ENCODE measurements at regions not wholly inside any gene's neighbourhood (a gene's known extent, or its start where the extent isn't known, plus 50 kb on each side); places are given as distances from the start of the nearest gene placed in this dataset.
A peak's percentile ranks its signal among the peaks of the same experiment; 100 is the strongest.

GRCh38 chr2:220072669-220073220 lies 445.3 kb downstream of the SLC4A3 start:
- Histone ChIP-seq H3K36me3 (ENCODE audit: insufficient read depth, low read length) (no peaks in the 10 kb centered on the region), H3K27me3 (ENCODE audit: insufficient read depth, low read length) (no peaks in the 10 kb centered on the region), H3K4me2 (ENCODE audit: low read length) (no peak overlapping the region), H2AFZ (ENCODE audit: low read depth, low read length) (no peak overlapping the region), H3K4me3 (ENCODE audit: insufficient read depth, low read depth, low read length) (no peak overlapping the region), H3K9me3 (ENCODE audit: insufficient read depth, low read depth, low read length) (no peaks in the 10 kb centered on the region), H3K9ac (ENCODE audit: low read length) (no peak overlapping the region), H3K79me2 (ENCODE audit: insufficient read depth, low read length) (no peaks in the 10 kb centered on the region), H3K4me1 (ENCODE audit: insufficient read depth, low read length) (peaks cover 9% of the 10 kb centered on the region), H3K27ac (ENCODE audit: low read depth, low read length) (no peak overlapping the region), H4K20me1 (ENCODE audit: insufficient read depth, low read length) (no peaks in the 10 kb centered on the region)
- Mint-ChIP-seq H3K9me3 (ENCODE audit: unreplicated experiment) (no peaks in the 10 kb centered on the region), H3K36me3 (ENCODE audit: low read depth, unreplicated experiment) (no peaks in the 10 kb centered on the region), H3K27me3 (ENCODE audit: low read depth, unreplicated experiment) (no peaks in the 10 kb centered on the region), H3K27ac (ENCODE audit: unreplicated experiment) (no peak overlapping the region), H3K4me3 (ENCODE audit: unreplicated experiment) (no peak overlapping the region), H3K4me1 (ENCODE audit: low read depth, unreplicated experiment) (peaks cover 6% of the 10 kb centered on the region)
- FAIRE-seq: no peak
- no peak for TF ChIP-seq EZH2 (IDR thresholded peaks at IDR 0.05; ENCODE audit: insufficient read depth, low read length)
- DNase-seq (ENCODE audit: low read depth): no peak

GRCh38 chr2:220075835-220076234 lies 448.4 kb downstream of the SLC4A3 start:
- DNase-seq (ENCODE audit: low read depth) (no peak), FAIRE-seq (no peak)
- Histone ChIP-seq H3K27me3 (ENCODE audit: insufficient read depth, low read length) (no peaks in the 10 kb centered on the region), H2AFZ (ENCODE audit: low read depth, low read length) (no peak overlapping the region), H4K20me1 (ENCODE audit: insufficient read depth, low read length) (no peaks in the 10 kb centered on the region), H3K4me2 (ENCODE audit: low read length) (no peak overlapping the region), H3K36me3 (ENCODE audit: insufficient read depth, low read length) (no peaks in the 10 kb centered on the region), H3K4me1 (ENCODE audit: insufficient read depth, low read length) (peaks cover 17% of the 10 kb centered on the region), H3K27ac (ENCODE audit: low read depth, low read length) (no peak overlapping the region), H3K9me3 (ENCODE audit: insufficient read depth, low read depth, low read length) (no peaks in the 10 kb centered on the region), H3K9ac (ENCODE audit: low read length) (no peak overlapping the region), H3K4me3 (ENCODE audit: insufficient read depth, low read depth, low read length) (no peak overlapping the region), H3K79me2 (ENCODE audit: insufficient read depth, low read length) (no peaks in the 10 kb centered on the region)
- Mint-ChIP-seq H3K36me3 (ENCODE audit: low read depth, unreplicated experiment) (no peaks in the 10 kb centered on the region), H3K4me1 (ENCODE audit: low read depth, unreplicated experiment) (peaks cover 3% of the 10 kb centered on the region), H3K27me3 (ENCODE audit: low read depth, unreplicated experiment) (no peaks in the 10 kb centered on the region), H3K27ac (ENCODE audit: unreplicated experiment) (no peak overlapping the region), H3K9me3 (ENCODE audit: unreplicated experiment) (no peaks in the 10 kb centered on the region), H3K4me3 (ENCODE audit: unreplicated experiment) (no peak overlapping the region)
- TF ChIP-seq CTCF (IDR thresholded peaks at IDR 0.05; ENCODE audit: insufficient read depth, low read depth, low read length): no peak

- Histone ChIP-seq H3K9me3 (ENCODE audit: insufficient read depth, low read depth, low read length) (no peaks in the 10 kb centered on the region), H2AFZ (ENCODE audit: low read depth, low read length) (peak overlapping the region; percentile 31), H3K4me2 (ENCODE audit: low read length) (peak overlapping the region; percentile 58), H3K36me3 (ENCODE audit: insufficient read depth, low read length) (no peaks in the 10 kb centered on the region), H3K4me1 (ENCODE audit: insufficient read depth, low read length) (peaks cover 17% of the 10 kb centered on the region), H3K4me3 (ENCODE audit: insufficient read depth, low read depth, low read length) (no peak overlapping the region), H3K79me2 (ENCODE audit: insufficient read depth, low read length) (no peaks in the 10 kb centered on the region), H4K20me1 (ENCODE audit: insufficient read depth, low read length) (no peaks in the 10 kb centered on the region), H3K27me3 (ENCODE audit: insufficient read depth, low read length) (no peaks in the 10 kb centered on the region), H3K27ac (ENCODE audit: low read depth, low read length) (peak overlapping the region; percentile 66), H3K9ac (ENCODE audit: low read length) (peak overlapping the region; percentile 58)
- no peak overlapping the region for H3K4me3 Mint-ChIP-seq (ENCODE audit: unreplicated experiment)
- no peaks in the 10 kb centered on the region for H3K36me3 Mint-ChIP-seq (ENCODE audit: low read depth, unreplicated experiment)
- DNase-seq (ENCODE audit: low read depth): peak; percentile 88
- H3K9me3 Mint-ChIP-seq (ENCODE audit: unreplicated experiment): no peaks in the 10 kb centered on the region
- no peak overlapping the region for H3K27ac Mint-ChIP-seq (ENCODE audit: unreplicated experiment)
- H3K27me3 Mint-ChIP-seq (ENCODE audit: low read depth, unreplicated experiment): no peaks in the 10 kb centered on the region
- no peak for FAIRE-seq
- no peak for TF ChIP-seq EZH2 (IDR thresholded peaks at IDR 0.05; ENCODE audit: insufficient read depth, low read length)
- TF ChIP-seq CTCF (IDR thresholded peaks at IDR 0.05; ENCODE audit: insufficient read depth, low read depth, low read length): peak; percentile 26
- H3K4me1 Mint-ChIP-seq (ENCODE audit: low read depth, unreplicated experiment): peaks cover 3% of the 10 kb centered on the region
Observed at GRCh38 chr2:220076734-220077133, 449.3 kb downstream of the SLC4A3 start.
